ENCODE measurements at regions not wholly inside any gene's neighbourhood (a gene's known extent, or its start where the extent isn't known, plus 50 kb on each side); places are given as distances from the start of the nearest gene placed in this dataset.
A peak's percentile ranks its signal among the peaks of the same experiment; 100 is the strongest.

DNA sequence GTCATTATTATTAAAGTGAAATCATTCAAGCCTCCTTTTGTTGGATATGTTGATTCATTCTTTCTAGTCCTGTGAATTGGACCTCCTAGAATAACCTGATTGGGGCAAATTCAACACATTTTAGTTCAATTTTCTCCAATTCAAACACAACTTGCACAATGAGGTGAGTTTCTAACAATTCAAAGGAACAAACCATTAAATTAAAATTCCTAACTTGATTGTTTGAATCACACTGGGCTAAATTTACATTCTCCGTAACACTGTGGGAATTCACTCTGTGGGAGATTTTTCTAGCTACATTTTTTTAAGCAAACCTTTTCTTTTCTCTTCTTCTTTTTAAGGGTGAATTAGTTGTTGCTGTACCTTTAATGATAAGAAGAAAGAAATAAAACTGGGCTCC is 68.3 kb upstream of the CABCOCO1 start:
- DNase-seq (ENCODE audit: low read depth in 1 of 2, low spot score in 1 of 2), result no peak
- Histone ChIP-seq H3K27me3 (ENCODE audit: insufficient read depth, poor library complexity, severe bottlenecking) (no peaks in the 10 kb centered on the region), H3K4me3 (replicated peaks; ENCODE audit: insufficient read depth, low read length) (no peak overlapping the region), H3K27ac (replicated peaks) (no peak overlapping the region)
- TF ChIP-seq, protein P1, sequence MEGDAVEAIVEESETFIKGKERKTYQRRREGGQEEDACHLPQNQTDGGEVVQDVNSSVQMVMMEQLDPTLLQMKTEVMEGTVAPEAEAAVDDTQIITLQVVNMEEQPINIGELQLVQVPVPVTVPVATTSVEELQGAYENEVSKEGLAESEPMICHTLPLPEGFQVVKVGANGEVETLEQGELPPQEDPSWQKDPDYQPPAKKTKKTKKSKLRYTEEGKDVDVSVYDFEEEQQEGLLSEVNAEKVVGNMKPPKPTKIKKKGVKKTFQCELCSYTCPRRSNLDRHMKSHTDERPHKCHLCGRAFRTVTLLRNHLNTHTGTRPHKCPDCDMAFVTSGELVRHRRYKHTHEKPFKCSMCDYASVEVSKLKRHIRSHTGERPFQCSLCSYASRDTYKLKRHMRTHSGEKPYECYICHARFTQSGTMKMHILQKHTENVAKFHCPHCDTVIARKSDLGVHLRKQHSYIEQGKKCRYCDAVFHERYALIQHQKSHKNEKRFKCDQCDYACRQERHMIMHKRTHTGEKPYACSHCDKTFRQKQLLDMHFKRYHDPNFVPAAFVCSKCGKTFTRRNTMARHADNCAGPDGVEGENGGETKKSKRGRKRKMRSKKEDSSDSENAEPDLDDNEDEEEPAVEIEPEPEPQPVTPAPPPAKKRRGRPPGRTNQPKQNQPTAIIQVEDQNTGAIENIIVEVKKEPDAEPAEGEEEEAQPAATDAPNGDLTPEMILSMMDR (IDR thresholded peaks at IDR 0.05; ENCODE audit: insufficient read depth, low read length), result no peak
- TF ChIP-seq SPI1 (IDR thresholded peaks at IDR 0.05; ENCODE audit: borderline replicate concordance, low read depth), result no peak
- TF ChIP-seq, protein P2, sequence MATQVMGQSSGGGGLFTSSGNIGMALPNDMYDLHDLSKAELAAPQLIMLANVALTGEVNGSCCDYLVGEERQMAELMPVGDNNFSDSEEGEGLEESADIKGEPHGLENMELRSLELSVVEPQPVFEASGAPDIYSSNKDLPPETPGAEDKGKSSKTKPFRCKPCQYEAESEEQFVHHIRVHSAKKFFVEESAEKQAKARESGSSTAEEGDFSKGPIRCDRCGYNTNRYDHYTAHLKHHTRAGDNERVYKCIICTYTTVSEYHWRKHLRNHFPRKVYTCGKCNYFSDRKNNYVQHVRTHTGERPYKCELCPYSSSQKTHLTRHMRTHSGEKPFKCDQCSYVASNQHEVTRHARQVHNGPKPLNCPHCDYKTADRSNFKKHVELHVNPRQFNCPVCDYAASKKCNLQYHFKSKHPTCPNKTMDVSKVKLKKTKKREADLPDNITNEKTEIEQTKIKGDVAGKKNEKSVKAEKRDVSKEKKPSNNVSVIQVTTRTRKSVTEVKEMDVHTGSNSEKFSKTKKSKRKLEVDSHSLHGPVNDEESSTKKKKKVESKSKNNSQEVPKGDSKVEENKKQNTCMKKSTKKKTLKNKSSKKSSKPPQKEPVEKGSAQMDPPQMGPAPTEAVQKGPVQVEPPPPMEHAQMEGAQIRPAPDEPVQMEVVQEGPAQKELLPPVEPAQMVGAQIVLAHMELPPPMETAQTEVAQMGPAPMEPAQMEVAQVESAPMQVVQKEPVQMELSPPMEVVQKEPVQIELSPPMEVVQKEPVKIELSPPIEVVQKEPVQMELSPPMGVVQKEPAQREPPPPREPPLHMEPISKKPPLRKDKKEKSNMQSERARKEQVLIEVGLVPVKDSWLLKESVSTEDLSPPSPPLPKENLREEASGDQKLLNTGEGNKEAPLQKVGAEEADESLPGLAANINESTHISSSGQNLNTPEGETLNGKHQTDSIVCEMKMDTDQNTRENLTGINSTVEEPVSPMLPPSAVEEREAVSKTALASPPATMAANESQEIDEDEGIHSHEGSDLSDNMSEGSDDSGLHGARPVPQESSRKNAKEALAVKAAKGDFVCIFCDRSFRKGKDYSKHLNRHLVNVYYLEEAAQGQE (IDR thresholded peaks at IDR 0.05; ENCODE audit: insufficient replicate concordance, low read depth), result no peak
- TF ChIP-seq POLR2AphosphoS5 (IDR thresholded peaks at IDR 0.05; ENCODE audit: low read depth), result no peak

DNA sequence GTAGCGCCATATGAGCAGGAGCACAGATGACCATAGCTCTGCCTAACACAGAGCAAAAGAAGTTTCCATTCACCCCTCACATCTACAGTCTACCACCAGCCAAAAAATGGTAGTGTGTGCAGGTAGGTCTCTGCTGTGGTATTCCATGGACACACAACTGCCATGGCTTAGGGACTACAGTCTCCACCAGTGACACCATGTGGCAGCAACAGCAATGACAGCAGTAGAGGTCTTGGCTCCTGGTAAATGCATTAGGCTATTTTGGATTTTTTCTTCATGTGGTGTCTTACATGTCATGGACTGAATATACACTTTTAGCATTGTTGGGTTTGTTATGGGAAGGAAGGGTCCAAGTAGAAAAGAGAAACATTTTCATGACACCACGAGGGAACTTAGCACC is 70.1 kb upstream of the CABCOCO1 start:
- TF ChIP-seq SPI1 (IDR thresholded peaks at IDR 0.05; ENCODE audit: borderline replicate concordance, low read depth), result no peak
- no peak for TF ChIP-seq GABPA (IDR thresholded peaks at IDR 0.05; ENCODE audit: low read depth)
- TF ChIP-seq, protein P1 (IDR thresholded peaks at IDR 0.05; ENCODE audit: insufficient read depth, low read length), result peak; percentile 24
- Histone ChIP-seq H3K27ac (replicated peaks) (no peak overlapping the region), H3K27me3 (ENCODE audit: insufficient read depth, poor library complexity, severe bottlenecking) (no peaks in the 10 kb centered on the region), H3K4me3 (replicated peaks; ENCODE audit: insufficient read depth, low read length) (no peak overlapping the region)
- no peak for DNase-seq (ENCODE audit: low read depth in 1 of 2, low spot score in 1 of 2)

DNA sequence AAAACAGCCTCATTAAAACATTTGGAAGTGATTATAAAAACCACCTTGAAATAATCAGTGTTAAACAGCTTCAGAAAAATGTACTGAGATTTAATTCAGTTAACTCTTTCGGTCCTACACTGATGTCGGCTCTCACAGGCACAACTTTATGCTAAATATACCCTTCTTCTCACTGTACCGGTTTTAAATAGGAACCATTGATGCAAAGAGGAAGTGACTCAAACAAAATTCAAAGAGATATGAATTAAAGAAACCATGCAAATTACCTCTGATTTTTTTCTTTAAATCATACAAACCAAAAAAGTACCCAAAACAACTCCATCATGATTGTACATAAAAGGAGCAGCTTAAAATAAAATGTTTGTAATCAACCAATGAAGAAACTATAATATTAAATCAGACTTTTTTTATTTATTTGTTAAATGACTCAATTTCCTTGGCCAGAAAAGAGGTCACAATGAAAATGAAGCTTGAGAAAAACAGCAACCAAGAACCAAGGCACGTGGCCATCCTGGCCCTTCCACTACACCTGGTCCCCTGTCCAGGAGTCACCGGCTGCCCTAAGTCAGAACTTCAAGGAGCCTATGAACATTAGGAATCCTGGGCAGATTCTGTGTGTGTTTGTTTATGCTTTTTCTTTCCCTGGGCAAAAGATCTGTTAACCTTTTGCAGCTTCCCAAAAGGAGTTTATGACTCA is 73.0 kb upstream of the CABCOCO1 start:
- TF ChIP-seq SPI1 (IDR thresholded peaks at IDR 0.05; ENCODE audit: borderline replicate concordance, low read depth) (peak; percentile 32; the same call in 1 of the 2 replicates), GABPA (IDR thresholded peaks at IDR 0.05; ENCODE audit: low read depth) (no peak)
- Histone ChIP-seq H3K27ac (replicated peaks) (no peak overlapping the region), H3K4me3 (replicated peaks; ENCODE audit: insufficient read depth, low read length) (no peak overlapping the region), H3K27me3 (ENCODE audit: insufficient read depth, poor library complexity, severe bottlenecking) (no peaks in the 10 kb centered on the region)
- DNase-seq (ENCODE audit: low read depth in 1 of 2, low spot score in 1 of 2), result no peak

DNA sequence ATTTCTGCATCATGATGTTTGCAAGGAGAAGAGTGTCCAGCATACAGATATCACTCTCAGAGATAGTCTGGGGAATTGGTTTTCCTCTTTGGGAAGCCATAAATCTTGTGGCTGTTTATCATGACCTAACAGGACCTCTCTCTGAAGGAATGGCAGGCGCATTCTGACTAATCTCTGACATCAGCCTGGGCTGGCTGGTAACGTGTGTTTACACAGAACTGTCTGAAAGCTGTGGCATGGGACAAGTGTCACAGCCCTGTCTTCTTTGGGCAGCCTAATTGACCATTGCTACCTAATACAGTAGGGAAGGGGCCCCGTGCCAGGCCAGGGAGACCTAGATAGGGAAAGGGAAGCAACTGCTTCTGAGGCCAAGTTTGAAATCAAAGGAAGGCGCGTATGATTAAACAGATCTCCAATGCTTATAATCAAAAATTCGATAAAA is 73.9 kb upstream of the CABCOCO1 start:
- no peak for DNase-seq (ENCODE audit: low read depth in 1 of 2, low spot score in 1 of 2)
- H3K4me3 ChIP-seq (replicated peaks; ENCODE audit: insufficient read depth, low read length), result no peak overlapping the region
- no peaks in the 10 kb centered on the region for H3K27me3 ChIP-seq (ENCODE audit: insufficient read depth, poor library complexity, severe bottlenecking)
- no peak for TF ChIP-seq SPI1 (IDR thresholded peaks at IDR 0.05; ENCODE audit: borderline replicate concordance, low read depth)
- TF ChIP-seq, protein P1 (IDR thresholded peaks at IDR 0.05; ENCODE audit: insufficient read depth, low read length), result no peak
- H3K27ac ChIP-seq (replicated peaks), result no peak overlapping the region

DNA sequence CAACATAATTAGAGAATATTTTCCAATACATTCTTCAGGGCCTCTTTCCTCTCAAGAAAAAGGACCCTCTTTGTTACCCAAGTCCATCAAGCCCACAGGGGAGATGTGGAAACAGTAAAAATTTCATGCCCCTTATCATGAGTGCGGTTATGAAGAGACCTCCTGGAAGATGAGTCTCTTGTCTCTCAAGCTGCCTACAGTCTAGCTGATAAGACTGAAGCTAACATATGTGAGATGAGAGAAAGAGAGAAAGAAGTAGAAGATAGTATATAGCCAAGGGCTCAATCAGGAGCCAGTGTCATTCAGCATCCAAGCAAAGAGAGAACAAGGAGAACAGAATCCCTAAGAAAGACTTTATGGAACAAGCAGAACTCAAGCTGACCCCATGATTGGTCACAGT is 75.9 kb upstream of the CABCOCO1 start:
- no peaks in the 10 kb centered on the region for H3K27me3 ChIP-seq (ENCODE audit: insufficient read depth, poor library complexity, severe bottlenecking)
- no peak for TF ChIP-seq GABPA (IDR thresholded peaks at IDR 0.05; ENCODE audit: low read depth)
- TF ChIP-seq, protein P2 (IDR thresholded peaks at IDR 0.05; ENCODE audit: insufficient replicate concordance, low read depth), result no peak
- TF ChIP-seq, protein P1 (IDR thresholded peaks at IDR 0.05; ENCODE audit: insufficient read depth, low read length), result no peak
- TF ChIP-seq SPI1 (IDR thresholded peaks at IDR 0.05; ENCODE audit: borderline replicate concordance, low read depth), result no peak
- TF ChIP-seq POLR2AphosphoS5 (IDR thresholded peaks at IDR 0.05; ENCODE audit: low read depth), result no peak
- H3K27ac ChIP-seq (replicated peaks), result no peak overlapping the region
- no peak for DNase-seq (ENCODE audit: low read depth in 1 of 2, low spot score in 1 of 2)
- no peak overlapping the region for H3K4me3 ChIP-seq (replicated peaks; ENCODE audit: insufficient read depth, low read length)
